Suppressor macrophage treated with lipopolysaccharide for 4 hours (primary cell): ENCODE measurements at regions not wholly inside any gene's neighbourhood (a gene's known extent, or its start where the extent isn't known, plus 50 kb on each side); places are given as distances from the start of the nearest gene placed in this dataset.
"Not testable (repeated sequence)": the region's sequence is repeated elsewhere in the genome, so short reads cannot be mapped to it uniquely, and the experiment has no call there.

ENCODE experiments used
- DNase-seq: peaks from one replicate; pipeline ENCODE4 v3.0.0-alpha.2; 2020

- no peak for DNase-seq
Observed at GRCh38 chr6:882084-882598, 189.2 kb upstream of the EXOC2 start.

DNA sequence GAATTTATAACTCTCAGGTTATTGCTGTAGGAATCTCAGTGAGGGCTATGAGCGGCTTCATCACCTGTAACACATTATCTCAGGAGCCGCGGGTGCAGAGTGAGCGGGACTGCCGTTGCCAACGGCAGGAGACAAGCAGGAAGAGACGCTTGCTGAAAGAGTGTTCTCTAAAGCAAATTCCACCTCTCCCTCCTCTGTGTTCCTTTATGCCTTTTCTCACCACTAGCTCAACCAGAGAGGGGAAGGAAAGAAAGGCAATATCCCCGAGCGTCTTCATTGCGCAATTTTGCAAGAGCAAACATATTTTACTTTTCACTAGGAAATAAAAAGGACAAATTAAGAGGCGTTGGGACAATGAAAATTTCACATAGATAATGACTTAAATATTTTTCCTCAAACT lies 185.2 kb upstream of the EXOC2 start:
- no peak for DNase-seq

DNA sequence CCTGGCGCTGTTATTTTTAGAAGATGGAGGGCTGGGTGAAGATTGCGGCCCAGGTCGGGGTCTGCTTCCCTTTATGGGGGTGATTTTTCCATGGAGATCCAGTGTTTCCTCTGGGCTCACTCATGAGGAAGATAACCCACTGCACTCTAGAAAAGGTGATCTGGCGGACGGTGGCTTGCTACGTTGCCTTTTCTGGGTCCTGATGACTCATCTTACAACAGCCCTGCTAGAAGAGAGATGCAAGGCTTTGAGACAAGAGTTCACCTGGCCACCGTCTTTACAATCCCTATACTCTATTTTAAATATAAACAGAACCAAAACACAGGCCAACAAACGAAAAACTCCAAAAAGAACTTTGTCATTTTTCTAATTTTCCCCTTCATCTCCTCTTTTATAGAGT lies 182.1 kb upstream of the EXOC2 start:
- DNase-seq: no peak

DNA sequence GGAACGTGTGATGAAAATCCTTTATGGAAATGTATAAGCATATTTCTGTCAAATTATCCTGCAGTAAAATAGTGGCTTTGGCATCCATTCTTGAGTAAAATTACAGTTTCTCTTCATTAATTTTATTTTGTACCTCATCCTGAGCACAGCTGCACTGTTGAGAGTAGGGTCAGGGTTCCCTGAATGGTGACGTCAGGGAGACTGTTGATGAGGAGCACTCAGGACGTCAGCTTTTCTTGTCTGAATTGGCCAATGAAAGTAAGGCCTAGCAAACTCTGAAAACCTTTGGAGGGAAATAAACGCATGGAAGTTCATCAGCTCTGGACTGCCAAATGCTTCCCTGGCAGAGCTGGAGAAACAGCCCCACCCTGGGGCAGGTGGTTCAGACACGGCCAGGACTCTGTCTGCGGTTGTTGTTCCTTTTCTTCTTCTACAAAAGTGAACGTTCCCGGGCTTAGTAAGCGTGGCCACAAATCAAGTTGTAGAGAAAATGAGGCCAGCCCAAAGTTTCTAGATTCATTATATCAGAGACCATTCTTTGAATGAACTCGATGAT lies 179.7 kb upstream of the EXOC2 start:
- no peak for DNase-seq

DNA sequence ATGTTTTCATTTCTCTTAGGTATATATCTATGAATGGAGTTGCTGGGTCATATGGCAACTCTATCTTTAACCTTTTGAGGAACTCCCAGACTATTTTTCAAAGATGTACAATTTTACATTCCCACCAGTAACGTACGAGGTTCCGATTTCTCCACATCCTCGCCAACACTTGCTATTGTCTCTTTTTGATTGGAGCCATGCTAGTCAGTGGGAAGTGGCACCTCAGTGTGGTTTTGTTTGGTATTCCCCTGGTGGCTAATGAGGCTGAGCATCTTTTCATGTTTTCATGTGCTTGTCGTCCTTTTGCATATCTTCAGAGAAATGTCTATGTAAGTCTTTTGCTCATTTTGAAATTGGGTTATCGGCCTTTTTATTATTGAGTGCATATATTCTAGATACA lies 178.6 kb upstream of the EXOC2 start:
- no peak for DNase-seq

DNA sequence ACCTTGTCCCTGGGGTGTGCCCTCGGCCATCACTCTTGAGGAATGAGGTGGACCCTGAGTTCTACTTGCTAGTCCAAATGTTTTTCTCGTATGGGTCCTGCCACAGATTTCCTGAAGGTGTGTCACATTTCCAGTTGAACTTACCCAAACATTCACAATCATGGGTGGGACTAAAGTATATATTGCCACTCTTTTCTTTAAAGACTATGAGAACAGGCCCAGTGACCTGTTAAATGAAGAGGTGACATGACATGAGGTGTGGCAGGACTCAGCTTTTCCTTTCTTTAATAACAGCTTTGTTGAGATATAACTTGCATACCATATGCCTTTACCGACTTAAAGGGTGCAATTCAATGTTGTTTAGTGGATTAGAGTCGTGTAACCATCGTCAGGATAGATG lies 177.2 kb upstream of the EXOC2 start:
- no peak for DNase-seq

GRCh38 chr6:868201-868600 lies 175.3 kb upstream of the EXOC2 start:
- no peak for DNase-seq

GRCh38 chr6:867378-867777 lies 174.4 kb upstream of the EXOC2 start:
- no peak for DNase-seq

GRCh38 chr6:866316-866715 lies 173.4 kb upstream of the EXOC2 start:
- no peak for DNase-seq

DNA sequence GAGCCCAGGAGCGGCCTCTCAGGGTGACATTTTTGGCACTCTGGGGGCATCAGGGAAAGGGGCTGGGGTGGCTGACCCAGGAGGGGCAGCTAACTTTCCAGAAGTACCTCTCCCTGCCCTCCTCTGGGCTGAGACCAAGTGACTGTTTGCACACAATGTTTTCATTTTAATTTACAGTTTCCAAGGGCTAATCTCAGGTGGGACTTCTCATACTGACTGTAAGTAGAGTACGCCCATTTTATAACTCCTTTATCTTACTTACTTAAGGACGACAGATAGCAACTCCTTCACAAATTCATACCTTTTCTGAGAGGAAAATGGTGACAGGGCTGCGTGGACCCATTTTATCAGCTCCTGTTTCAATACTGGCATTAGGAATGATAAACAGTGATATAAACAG lies 172.9 kb upstream of the EXOC2 start:
- no peak for DNase-seq

- no peak for DNase-seq
Observed at GRCh38 chr6:863831-864230, 170.9 kb upstream of the EXOC2 start.

DNA sequence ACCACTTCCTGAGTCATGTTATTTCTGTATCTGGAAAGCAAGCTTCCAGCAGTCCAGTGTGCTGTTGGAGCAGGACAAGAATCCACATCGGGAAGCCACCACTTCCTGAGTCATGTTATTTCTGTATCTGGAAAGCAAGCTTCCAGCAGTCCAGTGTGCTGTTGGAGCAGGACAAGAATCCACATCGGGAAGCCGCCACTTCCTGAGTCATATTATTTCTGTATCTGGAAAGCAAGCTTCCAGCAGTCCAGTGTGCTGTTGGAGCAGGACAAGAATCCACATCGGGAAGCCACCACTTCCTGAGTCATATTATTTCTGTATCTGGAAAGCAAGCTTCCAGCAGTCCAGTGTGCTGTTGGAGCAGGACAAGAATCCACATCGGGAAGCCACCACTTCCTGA lies 170.2 kb upstream of the EXOC2 start:
- DNase-seq: not testable (repeated sequence)

GRCh38 chr6:859936-860335 lies 167.0 kb upstream of the EXOC2 start:
- no peak for DNase-seq

GRCh38 chr6:854406-855118 lies 161.6 kb upstream of the EXOC2 start:
- DNase-seq: no peak

GRCh38 chr6:852216-852615 lies 159.3 kb upstream of the EXOC2 start:
- not testable (repeated sequence) for DNase-seq

- no peak for DNase-seq
Observed at GRCh38 chr6:849075-849506, 156.2 kb upstream of the EXOC2 start.

- DNase-seq: no peak
Observed at GRCh38 chr6:845566-845965, 152.6 kb upstream of the EXOC2 start.

DNA sequence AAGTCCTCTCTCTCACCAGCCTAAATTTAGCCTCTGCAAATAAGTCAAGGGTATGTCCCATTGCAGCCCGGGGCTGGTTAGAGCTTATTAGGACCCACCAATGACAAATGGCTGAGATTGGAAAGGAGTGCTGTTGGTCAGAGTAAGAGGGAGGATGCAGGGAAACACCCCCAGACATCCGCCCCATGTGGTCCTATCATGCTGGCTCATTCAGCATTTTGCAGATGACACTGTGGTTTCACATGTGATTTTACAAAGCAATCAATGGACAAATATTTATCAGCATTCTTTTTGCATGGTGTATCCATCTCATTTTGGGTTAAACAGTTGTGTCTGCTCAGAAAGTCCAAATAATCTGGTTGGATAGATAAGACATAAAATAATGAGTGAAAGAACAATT lies 152.2 kb upstream of the EXOC2 start:
- DNase-seq: no peak

DNA sequence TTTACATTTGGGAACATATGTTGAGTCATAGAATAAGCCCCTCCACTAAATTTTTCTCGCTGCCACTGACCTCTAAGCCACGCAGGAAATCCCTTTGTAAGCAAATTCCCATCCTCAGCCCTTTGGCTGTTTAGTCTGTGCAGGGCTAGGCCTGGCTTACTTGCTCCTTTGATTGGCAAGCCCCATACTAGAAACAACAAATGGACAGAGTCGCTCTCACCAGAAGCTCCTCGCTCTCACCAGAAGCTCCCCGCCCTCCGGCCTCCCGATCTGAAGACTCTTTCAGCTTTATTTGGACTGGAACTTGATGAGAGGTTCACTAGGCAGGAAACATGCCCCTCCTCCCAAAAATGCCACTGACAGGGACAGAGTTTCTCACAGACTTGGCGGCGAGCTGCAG lies 149.2 kb upstream of the EXOC2 start:
- DNase-seq: no peak

GRCh38 chr6:841569-841968 lies 148.6 kb upstream of the EXOC2 start:
- no peak for DNase-seq

GRCh38 chr6:839201-839600 lies 146.3 kb upstream of the EXOC2 start:
- no peak for DNase-seq

GRCh38 chr6:837380-837779 lies 144.4 kb upstream of the EXOC2 start:
- no peak for DNase-seq

- no peak for DNase-seq
Observed at GRCh38 chr6:836276-836853, 143.4 kb upstream of the EXOC2 start.

DNA sequence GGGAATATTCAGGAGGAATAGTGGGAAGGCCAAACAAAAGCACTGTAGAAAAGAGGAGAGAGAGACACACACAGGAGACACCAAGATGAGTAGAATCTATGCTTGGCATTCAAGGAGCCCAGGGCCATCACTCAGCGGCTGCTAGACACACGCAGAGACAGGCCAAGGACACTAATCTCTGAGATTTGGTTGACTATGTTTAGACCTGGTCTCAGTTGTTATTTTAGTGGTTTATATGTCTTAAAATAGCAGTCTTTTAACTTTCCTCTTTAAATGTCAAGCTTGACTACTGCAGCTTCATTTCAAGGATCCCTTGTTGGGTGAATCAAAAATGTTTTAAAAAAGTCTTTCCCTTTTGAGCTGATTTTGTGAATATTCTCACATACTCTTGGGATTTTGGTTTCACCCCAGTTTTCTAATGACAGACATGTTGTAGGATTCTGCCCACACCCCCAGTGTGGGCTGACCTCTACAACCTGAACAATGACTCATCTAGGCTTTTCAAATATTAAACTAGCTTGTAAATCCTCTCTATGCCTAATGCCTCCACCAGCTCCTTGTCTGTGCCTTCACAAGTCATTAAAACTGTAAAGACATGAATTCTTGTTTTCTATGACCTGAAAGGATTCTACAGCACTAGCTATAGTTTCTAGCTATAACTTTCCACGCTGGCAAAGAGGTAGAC lies 142.7 kb upstream of the EXOC2 start:
- DNase-seq: no peak
